ENCODE measurements at regions not wholly inside any gene's neighbourhood (a gene's known extent, or its start where the extent isn't known, plus 50 kb on each side); places are given as distances from the start of the nearest gene placed in this dataset.

GRCh38 chr9:82353631-82354278, 365.2 kb downstream of the SPATA31D1 start:
- TF ChIP-seq CTCF (IDR thresholded peaks at IDR 0.05) (no peak), EZH2 (IDR thresholded peaks at IDR 0.05; ENCODE audit: borderline replicate concordance, insufficient read depth, low read depth, low read length, poor library complexity, severe bottlenecking) (no peak)
